ENCODE measurements at regions not wholly inside any gene's neighbourhood (a gene's known extent, or its start where the extent isn't known, plus 50 kb on each side); places are given as distances from the start of the nearest gene placed in this dataset.
"Not testable (repeated sequence)": the region's sequence is repeated elsewhere in the genome, so short reads cannot be mapped to it uniquely, and the experiment has no call there.

DNA sequence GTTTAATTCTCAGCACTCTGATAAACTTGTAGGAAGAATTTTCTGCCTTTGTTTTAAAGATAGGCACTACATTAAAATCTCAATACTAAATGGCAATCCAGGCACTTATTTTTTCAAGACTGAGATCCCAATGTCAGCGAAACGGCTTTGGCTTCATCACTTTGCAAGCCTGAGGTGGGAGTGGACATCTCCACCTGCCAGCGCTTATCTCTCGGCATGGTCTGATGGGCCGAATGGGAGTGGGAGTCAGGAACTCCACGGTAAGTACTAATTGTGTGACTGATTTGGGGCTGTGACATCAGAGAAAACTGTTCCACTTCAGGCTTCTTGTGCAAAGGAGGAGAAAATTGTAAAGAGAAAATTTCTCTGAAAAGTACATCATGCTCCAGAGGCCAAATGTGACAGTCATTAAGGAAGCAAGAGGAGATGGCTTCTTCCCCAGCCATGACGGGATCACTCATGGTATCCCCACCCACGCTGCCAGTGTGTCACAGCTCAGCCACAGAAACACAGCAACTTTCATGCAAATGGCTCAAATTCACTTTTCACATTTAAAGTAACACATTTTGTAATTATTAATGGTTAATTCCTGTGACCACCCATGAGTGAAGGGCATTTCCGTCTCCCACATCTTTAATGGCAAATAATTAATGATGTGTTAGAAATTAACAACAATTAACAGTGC is 385.5 kb upstream of the HNRNPA3 start:
- no peak for DNase-seq

DNA sequence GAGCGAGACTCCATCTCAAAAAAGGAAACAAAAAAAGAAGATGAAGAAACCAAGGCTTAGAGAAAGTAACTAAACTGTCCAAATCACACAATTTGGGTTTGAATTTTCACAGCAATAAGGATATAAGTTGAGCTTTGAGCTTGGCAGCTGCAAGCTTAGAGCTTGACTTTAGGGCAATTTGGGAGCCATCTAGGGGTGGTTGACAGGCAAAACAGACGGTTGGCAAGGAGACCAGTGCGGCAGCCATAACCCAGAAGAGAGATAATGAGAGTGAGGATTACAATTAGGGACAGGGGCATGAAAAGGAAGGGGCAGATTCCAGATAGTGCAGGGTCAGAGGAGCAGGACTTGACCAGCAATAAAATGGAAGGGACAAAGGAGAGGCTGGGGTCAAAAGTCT is 382.2 kb upstream of the HNRNPA3 start:
- no peak for DNase-seq

DNA sequence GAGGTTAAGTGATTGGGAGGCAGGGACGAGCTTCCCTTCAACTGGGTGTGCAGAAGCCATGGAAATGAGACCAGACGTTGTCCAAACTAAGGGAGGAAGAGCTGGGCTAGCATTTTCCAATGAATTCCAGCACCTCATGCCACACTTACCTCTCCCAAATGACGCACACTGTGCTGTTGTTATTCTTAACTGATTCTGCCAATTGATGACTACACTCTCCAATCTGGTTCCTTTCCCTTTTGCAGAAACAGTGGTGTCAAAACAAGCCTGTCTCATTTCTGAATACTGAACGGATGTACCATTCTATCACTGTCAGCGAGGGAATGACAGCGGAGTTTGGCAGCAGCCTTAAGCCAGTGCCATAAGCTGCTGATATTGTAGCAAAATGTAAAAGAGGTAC is 380.5 kb upstream of the HNRNPA3 start:
- DNase-seq = no peak

DNA sequence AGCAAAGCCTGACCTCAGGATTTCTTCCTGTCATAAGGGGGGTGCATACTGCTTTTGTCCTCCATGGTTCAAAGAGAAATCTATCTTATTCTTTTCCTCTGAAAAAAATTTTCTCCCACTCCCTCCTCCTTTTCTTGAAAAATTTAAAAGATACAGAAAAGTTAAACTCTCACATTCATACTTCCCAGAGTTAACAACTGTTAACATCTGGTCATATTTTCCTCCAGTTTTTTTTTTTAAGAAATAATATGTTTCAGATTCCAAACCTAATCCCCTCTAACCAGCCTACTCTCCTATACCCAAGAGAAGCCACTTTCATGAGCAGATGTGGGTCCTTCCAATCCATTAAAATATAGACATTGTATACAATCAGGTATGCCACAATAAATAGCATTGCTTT is 378.9 kb upstream of the HNRNPA3 start:
- no peak for DNase-seq

DNA sequence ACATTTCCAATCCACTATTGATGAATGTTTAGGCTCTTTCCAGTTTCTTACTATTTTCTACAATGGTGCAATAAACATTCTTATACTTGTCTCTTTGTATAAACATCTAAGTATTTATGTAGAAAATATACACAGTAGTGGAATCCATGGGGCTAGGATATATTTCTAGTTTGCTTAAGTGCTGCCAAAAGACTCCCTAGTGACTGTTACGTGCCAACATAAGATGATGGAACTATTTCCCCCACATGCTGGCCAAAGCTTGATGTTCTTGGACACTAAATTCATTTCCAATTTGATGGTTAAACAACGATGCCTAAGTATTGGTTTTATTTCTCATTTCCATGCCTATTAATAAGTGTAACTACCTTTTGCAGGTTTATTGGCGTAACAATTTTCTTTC is 378.4 kb upstream of the HNRNPA3 start:
- no peak for DNase-seq

DNA sequence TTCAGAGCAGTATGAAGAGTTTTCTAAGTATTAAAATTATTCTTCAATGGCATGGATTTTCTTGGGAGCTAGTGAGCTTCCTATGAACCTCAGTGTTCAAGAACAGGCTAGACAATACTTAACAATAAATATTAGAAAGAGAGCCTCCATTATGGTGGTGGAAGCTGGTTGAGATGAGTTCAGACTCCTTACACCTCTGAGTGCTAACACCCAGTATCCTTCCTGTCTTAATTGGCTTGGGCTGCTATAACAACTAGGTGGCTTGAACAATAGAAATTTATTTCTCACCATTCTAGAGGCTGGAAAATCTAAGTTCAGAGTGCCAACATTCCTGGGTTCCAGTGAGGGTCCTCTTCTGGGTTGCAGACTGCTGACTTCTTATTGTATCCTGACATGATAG is 369.4 kb upstream of the HNRNPA3 start:
- DNase-seq = no peak

DNA sequence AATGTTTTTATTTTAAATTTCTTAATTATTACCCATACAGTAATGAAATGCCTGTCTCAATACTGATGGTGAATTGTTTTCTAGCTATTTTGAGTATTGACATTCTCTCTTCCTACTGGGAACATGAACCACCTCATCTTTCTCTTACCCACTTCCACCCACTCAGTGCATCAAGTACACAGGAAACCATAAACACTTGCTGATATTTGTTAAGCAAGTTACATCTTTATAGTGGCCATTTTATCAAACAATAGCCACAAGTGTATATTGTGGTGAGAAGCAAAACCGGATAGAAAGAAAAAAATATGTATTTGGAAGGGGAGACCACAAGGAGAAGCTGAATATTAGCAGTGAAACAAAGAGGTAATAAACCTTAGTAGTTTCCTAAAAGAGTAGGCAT is 368.1 kb upstream of the HNRNPA3 start:
- DNase-seq = no peak

DNA sequence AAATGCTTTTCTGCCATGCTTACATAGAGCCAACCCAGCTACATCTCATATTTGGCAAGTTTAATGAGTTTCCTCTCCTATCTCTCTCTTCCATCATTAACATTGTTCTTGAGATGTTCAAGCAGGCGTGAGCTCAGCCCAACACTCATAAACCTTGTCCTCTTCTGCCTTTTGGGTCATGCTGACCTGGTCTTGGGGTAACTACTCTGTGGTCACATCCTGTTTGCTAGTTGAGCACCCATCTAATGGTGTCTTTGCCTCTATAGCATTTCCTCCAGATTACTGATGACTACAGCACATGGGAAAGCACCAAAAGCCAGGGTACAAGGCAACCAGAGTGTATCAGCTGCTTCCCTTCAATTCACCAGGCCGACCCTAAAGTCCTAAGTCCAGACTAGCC is 366.9 kb upstream of the HNRNPA3 start:
- DNase-seq = no peak

DNA sequence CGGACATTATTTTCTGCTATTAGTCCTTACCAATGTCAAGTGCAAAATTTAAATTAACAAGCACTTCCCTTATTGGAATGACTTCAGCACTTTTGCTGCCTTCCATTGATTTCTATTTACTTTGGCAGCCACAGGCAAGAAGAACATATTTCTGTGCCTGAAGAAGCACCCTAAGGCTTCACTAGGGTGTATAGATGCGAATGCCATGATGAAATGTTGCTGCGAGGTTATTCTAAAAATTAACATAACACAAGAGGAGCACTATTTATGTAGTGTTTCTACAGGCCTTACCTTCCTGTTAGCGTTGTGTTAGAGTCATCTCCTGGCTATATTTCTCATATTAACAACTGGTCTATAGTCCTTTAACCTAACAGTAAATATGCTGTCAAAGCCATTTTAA is 365.0 kb upstream of the HNRNPA3 start:
- no peak for DNase-seq

DNA sequence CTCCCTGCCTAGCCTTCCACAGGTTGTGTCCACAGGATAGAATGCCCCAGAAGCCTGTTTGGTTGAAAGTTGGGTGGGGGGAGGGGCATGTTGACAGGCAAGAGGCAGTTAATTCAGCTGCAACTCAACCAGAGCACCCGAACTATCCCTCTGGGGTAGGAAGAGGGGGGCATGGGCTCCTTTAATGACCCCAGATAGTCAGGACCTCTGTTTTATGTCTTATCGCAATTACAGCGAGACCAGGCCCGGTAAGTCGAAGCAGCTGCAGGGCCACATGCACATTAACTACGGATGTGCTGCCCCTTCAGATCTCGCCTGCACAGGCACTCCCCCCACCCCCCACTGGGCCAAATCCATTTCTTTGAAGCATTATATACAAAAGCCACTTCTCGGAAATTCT is 363.8 kb upstream of the HNRNPA3 start:
- no peak for DNase-seq

DNA sequence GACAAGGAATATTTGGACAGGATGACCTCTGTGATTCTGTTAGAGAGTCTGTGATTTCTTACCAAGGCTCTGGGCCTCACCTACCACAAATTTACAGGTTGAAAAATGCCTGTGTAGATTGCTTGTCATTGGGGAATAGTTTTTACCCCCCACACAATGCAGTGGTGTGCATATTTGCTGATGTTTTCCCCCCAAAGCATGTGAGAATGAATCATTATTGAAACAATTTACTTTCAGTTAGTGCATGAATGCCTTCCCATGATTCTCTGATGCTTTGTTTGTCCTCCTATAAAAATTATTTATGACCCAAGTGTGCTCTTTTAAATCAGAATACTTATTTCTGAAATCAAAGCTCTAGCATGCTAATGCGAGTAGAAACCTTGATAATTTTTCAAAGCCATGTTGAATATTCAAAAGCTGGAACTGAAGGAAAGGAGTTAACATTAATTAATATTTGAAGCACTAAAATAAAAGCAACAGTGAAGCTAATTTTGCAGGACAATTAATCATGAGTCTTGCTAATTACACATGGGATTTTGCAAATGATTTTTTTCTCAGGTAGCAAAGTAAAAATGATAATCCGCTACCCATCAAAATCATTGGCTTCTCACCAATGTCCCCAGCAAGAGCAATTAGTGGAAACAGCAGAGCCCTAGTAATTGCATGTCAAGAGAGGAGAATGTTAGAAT is 361.2 kb upstream of the HNRNPA3 start:
- no peak for DNase-seq

DNA sequence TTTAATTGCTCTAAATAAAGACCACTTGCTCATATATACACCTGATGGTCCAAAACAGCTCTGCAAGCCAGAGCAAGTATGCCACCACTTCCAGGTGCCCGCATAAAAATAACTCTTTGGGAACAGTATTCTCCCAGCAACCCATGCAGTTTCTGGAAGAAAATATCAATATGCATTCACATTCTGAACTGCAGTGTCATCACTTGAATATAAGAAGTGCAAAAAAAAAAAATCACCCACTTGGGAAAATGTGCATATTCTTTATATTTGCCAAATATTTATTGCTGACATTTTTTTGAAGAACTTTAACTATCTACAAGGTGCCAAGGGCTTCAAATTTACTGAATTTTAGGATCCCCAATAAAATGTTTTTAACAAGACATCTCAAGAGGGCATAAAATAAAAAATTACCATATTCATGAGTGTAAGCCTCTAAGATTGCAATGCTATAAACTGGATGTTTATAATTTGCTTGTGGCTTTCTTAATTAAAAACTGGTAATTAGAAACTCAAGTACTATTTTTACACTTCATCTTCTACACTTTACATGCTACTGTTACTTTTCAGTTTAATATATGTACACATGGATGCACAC is 360.6 kb upstream of the HNRNPA3 start:
- no peak for DNase-seq

DNA sequence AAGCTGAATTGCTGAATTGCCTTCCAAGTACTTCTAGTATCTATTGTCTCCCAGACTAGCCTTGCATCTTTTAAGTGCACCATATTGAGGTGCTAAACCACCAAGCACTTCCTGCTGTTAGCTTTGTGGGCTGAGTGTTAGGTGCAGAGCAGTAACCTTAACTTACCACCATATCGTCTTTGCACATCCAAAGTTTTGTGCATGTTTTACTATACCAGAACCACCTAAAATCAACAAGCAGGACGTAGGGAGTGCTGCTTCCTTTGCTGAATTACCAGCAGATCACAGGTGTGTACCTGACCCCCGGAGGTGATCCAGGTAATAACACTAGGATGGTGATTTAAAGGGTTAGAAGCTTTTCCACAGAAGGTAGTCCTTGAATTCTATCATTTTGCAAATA is 359.9 kb upstream of the HNRNPA3 start:
- no peak for DNase-seq

DNA sequence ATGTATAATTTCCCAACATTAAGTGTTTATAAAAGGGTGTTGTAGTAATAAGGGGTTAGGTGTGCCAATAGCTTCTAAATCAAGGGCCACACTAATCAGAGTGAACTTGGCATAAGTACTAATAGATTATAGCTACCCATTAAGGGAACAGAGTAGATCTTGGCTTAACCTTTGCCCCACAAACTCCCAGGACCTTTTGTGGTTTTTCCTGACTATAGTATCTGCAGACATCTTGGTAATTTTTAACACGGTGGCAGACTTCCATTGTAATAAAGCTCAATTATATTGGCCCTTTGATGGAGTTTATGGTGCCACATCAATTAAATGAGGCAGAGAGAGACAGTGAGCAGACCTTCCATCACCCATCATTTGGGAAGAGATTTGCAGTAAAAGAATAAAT is 358.5 kb upstream of the HNRNPA3 start:
- no peak for DNase-seq

DNA sequence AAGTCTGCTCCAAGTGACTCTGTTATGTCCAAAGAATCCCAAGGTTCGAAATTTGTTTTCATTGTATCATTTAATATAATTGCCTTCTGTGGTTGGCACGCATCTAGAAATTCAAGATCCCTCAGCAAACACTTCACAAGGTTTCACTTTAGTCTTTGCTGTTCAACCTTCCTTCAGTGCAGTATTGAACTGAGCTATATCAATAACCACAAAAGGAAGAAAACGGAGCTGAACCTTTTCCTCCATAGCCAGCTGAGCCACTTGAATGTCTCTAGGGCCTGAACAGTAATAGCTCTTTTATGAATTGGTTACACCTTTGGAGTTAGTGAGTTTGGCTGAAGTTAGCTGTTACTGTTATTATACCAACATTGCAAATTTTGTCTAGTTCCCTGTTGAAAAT is 357.7 kb upstream of the HNRNPA3 start:
- DNase-seq = no peak

DNA sequence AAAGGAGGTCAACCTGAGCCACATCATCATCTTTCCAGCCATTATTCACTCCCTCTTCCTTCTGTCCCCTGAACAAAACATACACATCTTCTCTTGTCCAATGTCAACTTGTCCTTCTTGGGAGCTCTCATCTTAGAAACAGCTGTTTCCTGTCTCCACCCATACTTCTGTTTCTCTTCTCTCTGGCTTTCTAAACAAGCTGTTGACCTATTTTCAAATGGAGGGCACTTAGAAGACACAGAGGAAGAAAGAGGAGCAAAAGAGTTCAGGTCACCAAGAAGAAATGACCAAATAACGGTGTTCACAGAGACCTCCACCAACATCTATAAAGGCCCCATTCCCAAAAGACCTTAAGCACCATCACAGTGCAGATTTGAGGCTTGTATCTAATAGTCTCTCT is 355.9 kb upstream of the HNRNPA3 start:
- no peak for DNase-seq

DNA sequence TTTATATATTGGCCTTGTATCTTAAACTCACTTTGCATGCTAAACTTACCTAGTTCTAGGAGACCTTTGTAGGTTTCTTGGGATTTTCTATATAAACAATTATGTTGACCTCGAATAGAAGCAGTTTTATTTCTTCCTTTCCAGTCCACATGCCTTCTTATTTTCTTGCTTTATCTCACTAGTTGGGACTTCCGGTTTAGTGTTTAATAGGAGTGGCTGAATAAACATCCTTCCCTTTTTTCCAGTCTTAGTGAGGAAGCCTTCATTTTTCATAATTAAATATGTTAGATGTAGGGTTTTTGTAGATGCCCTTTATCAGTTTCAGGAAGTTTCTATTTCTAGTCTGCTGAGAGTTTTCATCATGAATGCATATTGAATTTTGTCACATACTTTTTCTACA is 347.3 kb upstream of the HNRNPA3 start:
- DNase-seq = no peak

DNA sequence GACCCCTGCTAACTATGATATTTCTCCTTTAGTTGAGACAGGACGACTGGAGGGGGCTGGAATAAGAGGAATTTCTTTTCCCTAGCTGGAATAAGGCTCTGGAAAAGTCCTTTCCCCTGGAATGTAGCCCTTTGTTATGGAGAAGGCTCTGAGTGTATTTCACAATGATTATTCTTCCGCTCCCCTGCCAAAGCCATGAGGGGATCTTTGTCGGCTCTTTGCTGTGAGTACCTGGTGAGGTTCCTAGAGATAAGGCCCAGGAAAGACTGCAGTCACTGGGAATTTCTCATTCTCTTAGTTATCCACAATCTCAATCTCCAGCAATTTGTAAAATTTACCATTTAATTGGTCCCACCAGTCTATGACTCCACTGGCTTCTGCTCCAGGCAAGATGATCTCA is 340.2 kb upstream of the HNRNPA3 start:
- no peak for DNase-seq

DNA sequence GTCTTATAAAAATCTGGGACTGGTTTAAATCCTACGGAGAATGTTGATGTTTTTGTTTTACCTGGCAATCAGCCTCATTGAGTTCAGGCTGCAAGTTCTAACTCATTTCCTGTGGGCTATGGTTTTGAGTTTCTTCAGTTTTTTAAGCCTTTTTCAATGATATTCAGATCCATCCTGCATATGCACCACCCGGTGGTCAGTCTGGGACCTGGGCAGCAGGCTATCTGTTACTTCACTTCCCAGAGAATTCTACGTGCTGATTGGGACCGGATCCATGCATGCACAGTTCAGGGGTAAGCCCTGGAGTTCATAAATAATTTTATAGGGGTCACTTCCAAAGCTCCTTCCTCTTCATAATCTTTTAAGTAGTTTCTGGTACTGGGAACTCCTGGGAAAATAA is 339.2 kb upstream of the HNRNPA3 start:
- DNase-seq = peak; percentile 10

DNA sequence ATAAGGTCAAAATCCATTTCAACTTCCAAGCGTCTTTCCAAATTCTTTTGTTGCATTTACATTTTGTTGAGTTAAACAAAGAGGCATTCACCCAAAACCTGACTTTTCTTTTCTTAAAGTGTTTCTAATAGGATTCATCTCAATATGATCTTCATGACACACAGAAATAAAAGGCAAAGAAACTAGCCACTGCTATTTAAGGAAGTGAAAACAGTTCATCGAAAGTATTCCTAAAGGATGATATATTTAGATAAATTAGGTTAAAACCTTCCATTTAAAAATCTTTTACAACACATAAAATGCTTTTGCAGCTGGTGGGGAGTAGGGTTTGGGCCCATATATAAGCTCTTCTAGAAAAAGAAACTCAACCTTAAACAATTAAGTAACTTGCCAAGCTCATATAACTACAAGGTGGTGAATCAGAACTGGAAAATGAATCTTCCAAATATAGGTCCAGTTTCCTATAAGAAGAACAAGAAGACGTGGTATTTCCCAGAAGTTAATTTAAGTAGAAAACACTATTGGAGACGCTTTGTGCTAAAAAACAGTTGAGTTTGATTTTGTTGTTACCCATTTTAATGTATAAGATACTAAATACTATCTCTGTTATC is 336.0 kb upstream of the HNRNPA3 start:
- no peak for DNase-seq

DNA sequence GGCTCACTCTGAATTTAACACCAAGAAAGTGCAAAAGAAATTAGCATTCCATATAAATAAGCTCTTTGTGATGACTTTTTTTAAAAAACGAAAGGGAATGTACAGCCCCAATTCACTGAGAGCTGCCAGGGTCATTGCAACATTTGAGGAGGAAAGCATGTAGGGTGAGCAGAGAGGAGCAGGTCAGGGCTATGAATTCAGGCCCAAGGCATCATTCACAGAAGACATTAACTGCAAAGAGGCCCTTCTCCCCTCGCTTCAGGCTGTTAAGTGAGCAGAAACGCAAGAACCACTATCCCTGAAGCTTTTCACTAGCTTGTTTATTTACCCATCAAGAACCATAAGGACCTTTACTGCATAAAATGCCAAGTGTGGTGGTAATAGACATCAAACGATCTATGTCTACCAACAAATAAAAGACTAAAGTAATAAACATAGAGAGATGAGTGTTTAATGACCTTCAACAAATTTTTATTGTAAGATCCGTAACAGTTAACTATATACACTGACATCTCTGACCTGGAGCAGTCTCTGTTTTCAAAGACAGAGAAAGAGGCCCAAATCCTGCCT is 333.1 kb upstream of the HNRNPA3 start:
- no peak for DNase-seq

DNA sequence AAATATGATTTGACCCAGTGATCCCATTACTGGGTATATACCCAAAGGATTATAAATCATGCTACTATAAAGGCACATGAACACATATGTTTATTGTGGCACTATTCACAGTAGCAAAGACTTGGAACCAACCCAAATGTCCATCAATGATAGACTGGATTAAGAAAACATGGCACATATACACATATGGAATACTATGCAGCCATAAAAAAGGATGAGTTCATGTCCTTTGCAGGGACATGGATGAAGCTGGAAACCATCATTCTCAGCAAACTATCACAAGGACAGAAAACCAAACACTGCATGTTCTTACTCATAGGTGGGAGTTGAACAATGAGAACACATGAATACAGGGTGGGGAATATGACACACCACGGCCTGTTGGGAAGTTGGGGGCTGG is 330.5 kb upstream of the HNRNPA3 start:
- not testable (repeated sequence) for DNase-seq

DNA sequence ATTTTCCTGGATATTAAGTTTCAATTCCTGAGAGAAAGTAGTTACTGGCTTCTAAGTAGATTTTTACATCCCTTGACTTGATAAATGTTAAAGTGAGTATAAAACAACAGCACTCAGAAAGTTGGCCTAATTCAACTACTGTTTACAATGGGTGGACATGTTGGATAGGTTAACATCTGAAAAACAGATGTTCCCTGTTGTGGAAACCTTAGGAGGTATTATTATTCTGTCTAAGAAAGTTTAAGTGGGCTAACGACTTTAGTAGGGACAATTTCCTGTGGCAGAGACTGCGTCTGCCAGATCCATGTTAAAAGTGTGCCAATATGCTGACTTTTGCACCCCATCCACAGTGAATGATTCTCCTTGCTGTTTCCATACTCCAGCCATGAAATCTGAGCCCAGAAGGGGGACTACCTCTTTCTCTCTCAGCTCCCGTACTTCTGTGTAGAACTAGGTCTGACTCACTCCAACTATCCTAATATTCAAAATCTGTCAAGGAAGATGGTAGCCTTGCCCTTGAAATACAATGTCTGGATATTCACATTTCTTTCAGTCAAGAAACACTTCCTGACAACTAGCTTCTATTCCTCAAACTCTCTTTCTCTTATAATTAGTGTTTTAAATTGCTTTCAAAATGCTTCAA is 327.5 kb upstream of the HNRNPA3 start:
- no peak for DNase-seq

Data from fibroblast of skin of right biceps (primary cell).